ENCODE measurements at regions not wholly inside any gene's neighbourhood (a gene's known extent, or its start where the extent isn't known, plus 50 kb on each side); places are given as distances from the start of the nearest gene placed in this dataset.
"Not testable (repeated sequence)": the region's sequence is repeated elsewhere in the genome, so short reads cannot be mapped to it uniquely, and the experiment has no call there.

- no peak for DNase-seq (ENCODE audit: low read depth in 2 of 2)
Observed at GRCh38 chr12:82300611-82301010, 57.6 kb downstream of the CCDC59 start.

- DNase-seq (ENCODE audit: low read depth in 2 of 2): no peak
Observed at GRCh38 chr12:82299319-82300025, 58.7 kb downstream of the CCDC59 start.

- no peak for DNase-seq (ENCODE audit: low read depth in 2 of 2)
Observed at GRCh38 chr12:82290415-82290814, 67.8 kb downstream of the CCDC59 start.

GRCh38 chr12:82281335-82281734, 76.9 kb downstream of the CCDC59 start:
- DNase-seq (ENCODE audit: low read depth in 2 of 2): not testable (repeated sequence)

- DNase-seq (ENCODE audit: low read depth in 2 of 2): no peak
Observed at GRCh38 chr12:82279536-82280058, 78.6 kb downstream of the CCDC59 start.

- no peak for DNase-seq (ENCODE audit: low read depth in 2 of 2)
Observed at GRCh38 chr12:82277582-82277981, 80.6 kb downstream of the CCDC59 start.

GRCh38 chr12:82242729-82243128, 115.5 kb downstream of the CCDC59 start:
- DNase-seq (ENCODE audit: low read depth in 2 of 2): no peak

GRCh38 chr12:82225871-82226270, 132.3 kb downstream of the CCDC59 start:
- no peak for DNase-seq (ENCODE audit: low read depth in 2 of 2)

- DNase-seq (ENCODE audit: low read depth in 2 of 2): no peak
Observed at GRCh38 chr12:82223426-82223825, 134.8 kb downstream of the CCDC59 start.

- no peak for DNase-seq (ENCODE audit: low read depth in 2 of 2)
Observed at GRCh38 chr12:82216475-82216874, 141.7 kb downstream of the CCDC59 start.

GRCh38 chr12:82213761-82214160, 144.4 kb downstream of the CCDC59 start:
- DNase-seq (ENCODE audit: low read depth in 2 of 2): no peak

- no peak for DNase-seq (ENCODE audit: low read depth in 2 of 2)
Observed at GRCh38 chr12:82210882-82211281, 147.3 kb downstream of the CCDC59 start.

GRCh38 chr12:82209533-82209932, 148.7 kb downstream of the CCDC59 start:
- no peak for DNase-seq (ENCODE audit: low read depth in 2 of 2)

- no peak for DNase-seq (ENCODE audit: low read depth in 2 of 2)
Observed at GRCh38 chr12:82207556-82207955, 150.6 kb downstream of the CCDC59 start.

GRCh38 chr12:82203086-82203485, 155.1 kb downstream of the CCDC59 start:
- DNase-seq (ENCODE audit: low read depth in 2 of 2): no peak

- no peak for DNase-seq (ENCODE audit: low read depth in 2 of 2)
Observed at GRCh38 chr12:82187595-82187994, 170.6 kb downstream of the CCDC59 start.

GRCh38 chr12:82187011-82187410, 171.2 kb downstream of the CCDC59 start:
- DNase-seq (ENCODE audit: low read depth in 2 of 2): no peak

GRCh38 chr12:82186282-82186681, 171.9 kb downstream of the CCDC59 start:
- no peak for DNase-seq (ENCODE audit: low read depth in 2 of 2)

- DNase-seq (ENCODE audit: low read depth in 2 of 2): no peak
Observed at GRCh38 chr12:82184844-82185243, 173.3 kb downstream of the CCDC59 start.

- no peak for DNase-seq (ENCODE audit: low read depth in 2 of 2)
Observed at GRCh38 chr12:82182601-82183190, 175.5 kb downstream of the CCDC59 start.

- DNase-seq (ENCODE audit: low read depth in 2 of 2): no peak
Observed at GRCh38 chr12:82176761-82177490, 181.3 kb downstream of the CCDC59 start.

GRCh38 chr12:82176026-82176425, 182.2 kb downstream of the CCDC59 start:
- DNase-seq (ENCODE audit: low read depth in 2 of 2): no peak

- DNase-seq (ENCODE audit: low read depth in 2 of 2): no peak
Observed at GRCh38 chr12:82174936-82175335, 183.3 kb downstream of the CCDC59 start.

Data from stimulated activated CD8-positive, alpha-beta memory T cell treated with anti-CD3 and anti-CD28 coated beads, Interleukin-7, amount 100 ng/mL, for 4 hours (primary cell).